GM23338 (cell line): ENCODE measurements at regions not wholly inside any gene's neighbourhood (a gene's known extent, or its start where the extent isn't known, plus 50 kb on each side); places are given as distances from the start of the nearest gene placed in this dataset.

ENCODE experiments used
- ATAC-seq: fragments of 200-7000 bp; cut with Tn5 transposase; 3 replicates; pipeline ENCODE4 v1.9.1; 2020
- DNase-seq: peaks from one replicate; pipeline ENCODE4 v3.0.0-alpha.2; 2015; ENCODE audit warnings: low spot score
- H2AFZ ChIP-seq: fragments of 200-600 bp; sonication (generic); 2 replicates; pipeline ENCODE4 v1.8.0; 2016; ENCODE audit warnings: antibody characterized with exemption, mild to moderate bottlenecking, moderate library complexity
- H3F3A ChIP-seq: fragments of 200-600 bp; sonication (generic); replicated peaks from 2 replicates; pipeline ENCODE4 v1.8.0; 2017; ENCODE audit warnings: antibody characterized with exemption, mixed run types, low read depth
- H3K27ac ChIP-seq: fragments of 200-600 bp; sonication (generic); 2 replicates; pipeline ENCODE4 v1.6.1; 2016; ENCODE audit warnings: low read depth
- H3K27me3 ChIP-seq: fragments of 200-600 bp; sonication (generic); 2 replicates; pipeline ENCODE4 v1.8.0; 2016; ENCODE audit warnings: mild to moderate bottlenecking, mixed run types, moderate library complexity; ENCODE audit not compliant: insufficient read depth
- H3K36me3 ChIP-seq: fragments of 200-600 bp; sonication (generic); 2 replicates; pipeline ENCODE4 v1.8.0; 2016; ENCODE audit warnings: mild to moderate bottlenecking; ENCODE audit not compliant: insufficient read depth
- H3K4me1 ChIP-seq: fragments of 200-600 bp; sonication (generic); 2 replicates; pipeline ENCODE4 v1.8.0; 2016; ENCODE audit warnings: mild to moderate bottlenecking, moderate library complexity; ENCODE audit not compliant: insufficient read depth
- H3K4me2 ChIP-seq: fragments of 200-600 bp; sonication (generic); 2 replicates; pipeline ENCODE4 v1.7.1; 2017; ENCODE audit warnings: mixed run types
- H3K4me3 ChIP-seq: fragments of 200-600 bp; sonication (generic); 2 replicates; pipeline ENCODE4 v1.6.1; 2016; ENCODE audit warnings: mixed run types
- H3K79me2 ChIP-seq: fragments of 200-600 bp; sonication (generic); replicated peaks from 2 replicates; pipeline ENCODE4 v1.8.0; 2017; ENCODE audit warnings: mild to moderate bottlenecking; ENCODE audit not compliant: insufficient read depth
- H3K9me2 ChIP-seq: fragments of 200-600 bp; sonication (generic); 2 replicates; pipeline ENCODE4 v1.8.0; 2017; ENCODE audit not compliant: insufficient read depth
- H4K20me1 ChIP-seq: fragments of 200-600 bp; sonication (generic); replicated peaks from 2 replicates; pipeline ENCODE4 v1.8.0; 2017; ENCODE audit warnings: mild to moderate bottlenecking; ENCODE audit not compliant: insufficient read depth
- H3K27ac Mint-ChIP-seq: 2 replicates; pipeline ENCODE4 v1.8.0; 2020; ENCODE audit warnings: inconsistent platforms, mild to moderate bottlenecking, moderate library complexity, mixed read lengths
- H3K27me3 Mint-ChIP-seq: 3 replicates; pipeline ENCODE4 v1.8.0; 2022; ENCODE audit warnings: low read depth, mild to moderate bottlenecking, moderate library complexity, mixed read lengths, inconsistent platforms; ENCODE audit not compliant: insufficient read depth, poor library complexity
- H3K36me3 Mint-ChIP-seq: 3 replicates; pipeline ENCODE4 v1.8.0; 2021; ENCODE audit warnings: low read depth, mild to moderate bottlenecking, inconsistent platforms, moderate library complexity, mixed read lengths
- H3K4me1 Mint-ChIP-seq: 3 replicates; pipeline ENCODE4 v1.8.0; 2020; ENCODE audit warnings: mild to moderate bottlenecking, inconsistent platforms, mixed read lengths
- H3K4me3 Mint-ChIP-seq: 3 replicates; pipeline ENCODE4 v1.8.0; 2021; ENCODE audit warnings: moderate library complexity, mild to moderate bottlenecking, inconsistent platforms, mixed read lengths
- H3K9me3 Mint-ChIP-seq: 3 replicates; pipeline ENCODE4 v1.8.0; 2020; ENCODE audit warnings: moderate library complexity, mild to moderate bottlenecking, inconsistent platforms, mixed read lengths
- CREB1 ChIP-seq: fragments of 250-450 bp; sonication (Bioruptor Pico); IDR thresholded peaks from 2 replicates; pipeline ENCODE4 v1.5.0; 2020; ENCODE audit warnings: low read depth, mild to moderate bottlenecking, moderate library complexity
- CTCF ChIP-seq, 2 experiments: fragments of 200-600 bp in 1 of 2; sonication (generic) in 1 of 2; conservative IDR thresholded peaks; 2 replicates each; pipeline versions ENCODE4 v1.5.1 to v1.6.1; 2016 to 2017; ENCODE audit warnings: antibody characterized with exemption in 2 of 2, low read depth in 2 of 2, mild to moderate bottlenecking in 2 of 2, moderate library complexity in 1 of 2
- ETS1 ChIP-seq: IDR thresholded peaks from 2 replicates; pipeline ENCODE4 v1.6.1; 2016; ENCODE audit warnings: antibody characterized with exemption
- EZH2 ChIP-seq: fragments of 200-600 bp; sonication (generic); IDR thresholded peaks from one replicate; pipeline ENCODE4 v1.8.0; 2017; ENCODE audit warnings: antibody characterized with exemption, mild to moderate bottlenecking, low read depth; ENCODE audit not compliant: unreplicated experiment
- EZH2phosphoT487 ChIP-seq: fragments of 200-600 bp; sonication (generic); IDR thresholded peaks from one replicate; pipeline ENCODE4 v1.8.1; 2018; ENCODE audit warnings: antibody characterized with exemption; ENCODE audit not compliant: unreplicated experiment
- NANOG ChIP-seq: IDR thresholded peaks from 2 replicates; pipeline ENCODE4 v1.6.1; 2016; ENCODE audit warnings: antibody characterized with exemption, borderline replicate concordance
- POLR2AphosphoS5 ChIP-seq: IDR thresholded peaks from 2 replicates; pipeline ENCODE4 v1.6.1; 2016; ENCODE audit warnings: antibody characterized with exemption, low read depth
- STAT1 ChIP-seq: IDR thresholded peaks from one replicate; pipeline ENCODE4 v1.6.1; 2016; ENCODE audit warnings: antibody characterized with exemption; ENCODE audit not compliant: unreplicated experiment
- ZNF114 ChIP-seq: fragments of 250-450 bp; sonication (Bioruptor Pico); IDR thresholded peaks from 2 replicates; pipeline ENCODE4 v1.5.0; 2020; ENCODE audit warnings: mild to moderate bottlenecking, moderate library complexity
- ZNF331 ChIP-seq: fragments of 250-450 bp; sonication (Bioruptor Pico); IDR thresholded peaks from 2 replicates; pipeline ENCODE4 v1.5.0; 2020; ENCODE audit warnings: low read depth, mild to moderate bottlenecking, moderate library complexity
- ZNF462 ChIP-seq: fragments of 250-450 bp; sonication (Bioruptor Pico); IDR thresholded peaks from 2 replicates; pipeline ENCODE4 v1.5.0; 2020; ENCODE audit warnings: mild to moderate bottlenecking, moderate library complexity

- Mint-ChIP-seq H3K4me1 (peaks cover 57% of the 10 kb centered on the region), H3K27me3 (peaks cover 8% of the 10 kb centered on the region), H3K36me3 (no peaks in the 10 kb centered on the region), H3K4me3 (no peak overlapping the region), H3K9me3 (no peaks in the 10 kb centered on the region), H3K27ac (no peak overlapping the region)
- no peaks in the 10 kb centered on the region for H4K20me1 ChIP-seq
- H2AFZ ChIP-seq: no peak overlapping the region
- ATAC-seq: peak; percentile 54
- no peaks in the 10 kb centered on the region for H3K27me3 ChIP-seq
- TF ChIP-seq EZH2 (no peak), CTCF (conservative IDR thresholded peaks at IDR 0.05; ENCODE audit: low read depth in 2 of 2) (peak; percentile 36 to 65)
- no peak overlapping the region for H3K4me2 ChIP-seq
- no peaks in the 10 kb centered on the region for H3K79me2 ChIP-seq
- no peak overlapping the region for H3K4me3 ChIP-seq
- H3K4me1 ChIP-seq: peaks cover 36% of the 10 kb centered on the region
- peak; percentile 29 for DNase-seq
- H3K9me2 ChIP-seq: no peaks in the 10 kb centered on the region
- H3K27ac ChIP-seq: no peak overlapping the region
- H3K36me3 ChIP-seq: no peaks in the 10 kb centered on the region
- peaks cover 4% of the 10 kb centered on the region; the same call in 1 of the 2 replicates for H3F3A ChIP-seq
Observed at GRCh38 chr22:26890870-26891269, 233.5 kb downstream of the MIAT start.

- H3K9me3 Mint-ChIP-seq: no peaks in the 10 kb centered on the region
- no peak overlapping the region for H2AFZ ChIP-seq
- peaks cover 36% of the 10 kb centered on the region for H3K4me1 ChIP-seq
- H3K27ac Mint-ChIP-seq: no peak overlapping the region
- H3K4me3 ChIP-seq: no peak overlapping the region
- H3K4me2 ChIP-seq: no peak overlapping the region
- H3K27me3 ChIP-seq: no peaks in the 10 kb centered on the region
- H3F3A ChIP-seq: peaks cover 4% of the 10 kb centered on the region; the same call in 1 of the 2 replicates
- no peaks in the 10 kb centered on the region for H3K36me3 ChIP-seq
- no peaks in the 10 kb centered on the region for H3K36me3 Mint-ChIP-seq
- no peaks in the 10 kb centered on the region for H3K9me2 ChIP-seq
- peaks cover 8% of the 10 kb centered on the region for H3K27me3 Mint-ChIP-seq
- no peak for DNase-seq
- no peaks in the 10 kb centered on the region for H3K79me2 ChIP-seq
- H4K20me1 ChIP-seq: no peaks in the 10 kb centered on the region
- no peak overlapping the region for H3K4me3 Mint-ChIP-seq
- no peak overlapping the region for H3K27ac ChIP-seq
- peaks cover 57% of the 10 kb centered on the region for H3K4me1 Mint-ChIP-seq
- no peak for ATAC-seq
- no peak for TF ChIP-seq CREB1 (CRISPR knock-in tag)
- TF ChIP-seq EZH2: no peak
- TF ChIP-seq ZNF462 (CRISPR knock-in tag): no peak
- TF ChIP-seq ZNF331: no peak
- no peak for TF ChIP-seq CTCF (conservative IDR thresholded peaks at IDR 0.05; ENCODE audit: low read depth in 2 of 2)
- TF ChIP-seq ZNF114: no peak
- TF ChIP-seq EZH2phosphoT487: no peak
- TF ChIP-seq ETS1: no peak
- no peak for TF ChIP-seq STAT1
- no peak for TF ChIP-seq NANOG
- no peak for TF ChIP-seq POLR2AphosphoS5
Observed at GRCh38 chr22:26891429-26891828, 234.0 kb downstream of the MIAT start.
